BLaER1 treated with 17β-estradiol and CSF1 and Interleukin-3, amounts not matched to agents 10 nM and 100 nM (cell line): ENCODE measurements at regions not wholly inside any gene's neighbourhood (a gene's known extent, or its start where the extent isn't known, plus 50 kb on each side); places are given as distances from the start of the nearest gene placed in this dataset.

Experiments
- H3K27ac ChIP-seq, 11 experiments: shearing (Covaris generic); formaldehyde crosslinking; 2 replicates each; pipeline ENCODE4 v1.8.1; 2022
- H3K27me3 ChIP-seq, 11 experiments: shearing (Covaris generic); formaldehyde crosslinking; 2 replicates each; pipeline ENCODE4 v1.8.1; 2022
- H3K36me3 ChIP-seq, 11 experiments: shearing (Covaris generic); formaldehyde crosslinking; 2 replicates each; pipeline ENCODE4 v1.8.1; 2022
- H3K4me1 ChIP-seq, 10 experiments: shearing (Covaris generic); formaldehyde crosslinking; 2 replicates each; pipeline ENCODE4 v1.8.1; 2022
- H3K4me2 ChIP-seq, 11 experiments: shearing (Covaris generic); formaldehyde crosslinking; 2 replicates each; pipeline ENCODE4 v1.8.1; 2022
- H3K4me3 ChIP-seq, 10 experiments: shearing (Covaris generic); formaldehyde crosslinking; 2 replicates each; pipeline ENCODE4 v1.8.1; 2022
- H3K9ac ChIP-seq, 11 experiments: shearing (Covaris generic); formaldehyde crosslinking; 2 replicates each; pipeline ENCODE4 v1.8.1; 2022
- H3K9me3 ChIP-seq, 11 experiments: shearing (Covaris generic); formaldehyde crosslinking; replicated peaks in 1 of 11; 2 replicates each; pipeline ENCODE4 v1.8.1; 2022
- H4K20me1 ChIP-seq, 11 experiments: shearing (Covaris generic); formaldehyde crosslinking; 2 replicates each; pipeline ENCODE4 v1.8.1; 2022
- Cebpa-rat ChIP-seq, 11 experiments: shearing (Covaris generic); IDR thresholded peaks; 2 replicates each; pipeline ENCODE4 v1.8.1; 2022

GRCh38 chr13:106433066-106433465 is 102.4 kb downstream of the EFNB2 start:
- TF ChIP-seq Cebpa-rat (IDR thresholded peaks at IDR 0.05): no peak
- Histone ChIP-seq H3K4me1 (no peaks in the 10 kb centered on the region), H3K36me3 (no peaks in the 10 kb centered on the region), H3K9me3 (no peaks in the 10 kb centered on the region; a peak in 2 of 22 replicates), H4K20me1 (no peaks in the 10 kb centered on the region), H3K4me2 (no peak overlapping the region), H3K27me3 (no peaks in the 10 kb centered on the region), H3K27ac (no peak overlapping the region), H3K4me3 (no peak overlapping the region), H3K9ac (no peak overlapping the region)

- Histone ChIP-seq H3K27me3 (no peaks in the 10 kb centered on the region), H3K9me3 (no peaks in the 10 kb centered on the region; a peak in 2 of 22 replicates), H3K9ac (no peak overlapping the region), H3K4me1 (no peaks in the 10 kb centered on the region), H3K4me3 (no peak overlapping the region), H4K20me1 (no peaks in the 10 kb centered on the region), H3K4me2 (no peak overlapping the region), H3K36me3 (no peaks in the 10 kb centered on the region), H3K27ac (no peak overlapping the region)
- no peak for TF ChIP-seq Cebpa-rat (IDR thresholded peaks at IDR 0.05)
Observed at GRCh38 chr13:106432636-106433035, 102.8 kb downstream of the EFNB2 start.

- H3K36me3 ChIP-seq: no peaks in the 10 kb centered on the region
- no peaks in the 10 kb centered on the region for H3K4me1 ChIP-seq
- H3K27me3 ChIP-seq: no peaks in the 10 kb centered on the region
- no peaks in the 10 kb centered on the region for H3K9me3 ChIP-seq
- H4K20me1 ChIP-seq: no peaks in the 10 kb centered on the region
- H3K27ac ChIP-seq: no peak overlapping the region
- H3K4me3 ChIP-seq: no peak overlapping the region
- H3K4me2 ChIP-seq: no peak overlapping the region
- 0 out of 22 replicates have a peak, but pooled peaks of 1 of the 11 experiments have one; percentile 1 for TF ChIP-seq Cebpa-rat (IDR thresholded peaks at IDR 0.05)
- H3K9ac ChIP-seq: no peak overlapping the region
Observed at GRCh38 chr13:106426909-106427308, 108.6 kb downstream of the EFNB2 start.

- Histone ChIP-seq H3K9ac (no peak overlapping the region), H3K4me3 (no peak overlapping the region), H3K36me3 (no peaks in the 10 kb centered on the region), H3K4me2 (no peak overlapping the region), H3K27ac (no peak overlapping the region), H4K20me1 (no peaks in the 10 kb centered on the region), H3K27me3 (no peaks in the 10 kb centered on the region), H3K4me1 (no peaks in the 10 kb centered on the region), H3K9me3 (no peaks in the 10 kb centered on the region)
- TF ChIP-seq Cebpa-rat (IDR thresholded peaks at IDR 0.05): no peak
Observed at GRCh38 chr13:106425661-106426060, 109.8 kb downstream of the EFNB2 start.

- no peaks in the 10 kb centered on the region for H3K4me1 ChIP-seq
- H3K27ac ChIP-seq: no peak overlapping the region
- no peak overlapping the region for H3K9ac ChIP-seq
- H3K4me3 ChIP-seq: no peak overlapping the region
- no peaks in the 10 kb centered on the region for H4K20me1 ChIP-seq
- no peaks in the 10 kb centered on the region for H3K27me3 ChIP-seq
- no peak for TF ChIP-seq Cebpa-rat (IDR thresholded peaks at IDR 0.05)
- H3K4me2 ChIP-seq: no peak overlapping the region
- no peaks in the 10 kb centered on the region for H3K9me3 ChIP-seq
- H3K36me3 ChIP-seq: no peaks in the 10 kb centered on the region
Observed at GRCh38 chr13:106424805-106425204, 110.7 kb downstream of the EFNB2 start.

- Histone ChIP-seq H3K27me3 (no peaks in the 10 kb centered on the region), H3K4me1 (no peaks in the 10 kb centered on the region), H3K4me3 (no peak overlapping the region), H3K4me2 (no peak overlapping the region), H3K36me3 (no peaks in the 10 kb centered on the region), H4K20me1 (no peaks in the 10 kb centered on the region), H3K9me3 (no peaks in the 10 kb centered on the region), H3K27ac (no peak overlapping the region), H3K9ac (no peak overlapping the region)
- TF ChIP-seq Cebpa-rat (IDR thresholded peaks at IDR 0.05): no peak
Observed at GRCh38 chr13:106423530-106423929, 111.9 kb downstream of the EFNB2 start.

GRCh38 chr13:106418556-106418955 is 116.9 kb downstream of the EFNB2 start:
- H3K4me2 ChIP-seq: no peak overlapping the region
- no peaks in the 10 kb centered on the region for H3K36me3 ChIP-seq
- no peak overlapping the region for H3K9ac ChIP-seq
- no peaks in the 10 kb centered on the region for H4K20me1 ChIP-seq
- 0 out of 22 replicates have a peak, but pooled peaks cover 0 to 3% (median 0%) of the 10 kb centered on the region in 11 experiments for H3K9me3 ChIP-seq
- H3K27ac ChIP-seq: no peak overlapping the region
- peaks cover 0 to 10% (median 5%) of the 10 kb centered on the region in 10 experiments; a peak in 7 of 20 replicates for H3K4me1 ChIP-seq
- no peak for TF ChIP-seq Cebpa-rat (IDR thresholded peaks at IDR 0.05)
- peaks cover 0 to 14% (median 7%) of the 10 kb centered on the region in 11 experiments; a peak in 13 of 22 replicates for H3K27me3 ChIP-seq
- no peak overlapping the region for H3K4me3 ChIP-seq

- H3K9me3 ChIP-seq: 0 out of 22 replicates have a peak, but pooled peaks cover 0 to 3% (median 0%) of the 10 kb centered on the region in 11 experiments
- H3K4me3 ChIP-seq: no peak overlapping the region
- H3K27me3 ChIP-seq: peaks cover 0 to 14% (median 7%) of the 10 kb centered on the region in 11 experiments; a peak in 13 of 22 replicates
- H3K4me1 ChIP-seq: peaks cover 0 to 10% (median 5%) of the 10 kb centered on the region in 10 experiments; a peak in 7 of 20 replicates
- peak overlapping the region; percentile 8 to 43 (median 33); a peak in 14 of 22 replicates for H3K4me2 ChIP-seq
- no peak overlapping the region for H3K9ac ChIP-seq
- no peak for TF ChIP-seq Cebpa-rat (IDR thresholded peaks at IDR 0.05)
- no peak overlapping the region for H3K27ac ChIP-seq
- no peaks in the 10 kb centered on the region for H3K36me3 ChIP-seq
- H4K20me1 ChIP-seq: no peaks in the 10 kb centered on the region
Observed at GRCh38 chr13:106417467-106418110, 117.9 kb downstream of the EFNB2 start.

GRCh38 chr13:106416645-106417044 is 118.8 kb downstream of the EFNB2 start:
- Histone ChIP-seq H3K9me3 (0 out of 22 replicates have a peak, but pooled peaks cover 0 to 3% (median 0%) of the 10 kb centered on the region in 11 experiments), H3K9ac (no peak overlapping the region), H3K4me3 (no peak overlapping the region), H3K27me3 (peaks cover 0 to 14% (median 7%) of the 10 kb centered on the region in 11 experiments; a peak in 13 of 22 replicates), H3K4me2 (peak overlapping the region in 2 of 11 experiments; percentile 13 to 40; a peak in 1 of 22 replicates), H4K20me1 (no peaks in the 10 kb centered on the region), H3K36me3 (no peaks in the 10 kb centered on the region), H3K4me1 (peaks cover 0 to 10% (median 5%) of the 10 kb centered on the region in 10 experiments; a peak in 7 of 20 replicates), H3K27ac (no peak overlapping the region)
- no peak for TF ChIP-seq Cebpa-rat (IDR thresholded peaks at IDR 0.05)

GRCh38 chr13:106415971-106416370 is 119.5 kb downstream of the EFNB2 start:
- Histone ChIP-seq H3K27ac (no peak overlapping the region), H3K36me3 (no peaks in the 10 kb centered on the region), H3K4me2 (no peak overlapping the region), H3K9me3 (0 out of 22 replicates have a peak, but pooled peaks cover 0 to 3% (median 0%) of the 10 kb centered on the region in 11 experiments), H3K9ac (no peak overlapping the region), H3K27me3 (peaks cover 0 to 14% (median 7%) of the 10 kb centered on the region in 11 experiments; a peak in 13 of 22 replicates), H3K4me3 (no peak overlapping the region), H3K4me1 (peaks cover 0 to 10% (median 5%) of the 10 kb centered on the region in 10 experiments; a peak in 7 of 20 replicates), H4K20me1 (no peaks in the 10 kb centered on the region)
- TF ChIP-seq Cebpa-rat (IDR thresholded peaks at IDR 0.05): no peak
